AG04450 (cell line): ENCODE measurements at regions not wholly inside any gene's neighbourhood (a gene's known extent, or its start where the extent isn't known, plus 50 kb on each side); places are given as distances from the start of the nearest gene placed in this dataset.

Experiments
- CTCF ChIA-PET: fragments of 300-600, 350-600 bp; formaldehyde crosslinking; extraction: SDS; loops from one replicate; lab custom pipeline; 2022; ENCODE audit warnings: antibody characterized with exemption, inconsistent platforms; lab: Charles Lee
- POLR2A ChIA-PET: fragments of 350-600 bp; formaldehyde crosslinking; extraction: SDS; loops from one replicate; lab custom pipeline; 2021; ENCODE audit warnings: antibody characterized with exemption, inconsistent platforms; lab: Yijun Ruan, JAX
- DNase-seq: peaks from one replicate; pipeline ENCODE4 v3.0.0-alpha.2; 2011; ENCODE audit warnings: low read depth, low spot score
- H3K27ac ChIP-seq: one replicate; pipeline ENCODE4 v1.5.1; 2012; ENCODE audit warnings: low read depth, low read length, control low read depth
- H3K27me3 ChIP-seq: one replicate; pipeline ENCODE4 v1.6.0; 2012; ENCODE audit warnings: low read length; ENCODE audit not compliant: control insufficient read depth, insufficient read depth
- H3K4me3 ChIP-seq: 2 replicates; pipeline ENCODE4 v1.5.1; 2011; ENCODE audit warnings: mild to moderate bottlenecking, low read depth, low read length, control low read depth
- H3K9me3 ChIP-seq: 2 replicates; pipeline ENCODE4 v1.5.1; 2012; ENCODE audit warnings: low read length; ENCODE audit not compliant: control insufficient read depth, insufficient read depth
- CTCF ChIP-seq: IDR thresholded peaks from 2 replicates; pipeline ENCODE4 v1.5.1; 2011; ENCODE audit warnings: low read depth, low read length, control low read depth, inconsistent platforms

- H3K9me3 ChIP-seq: peaks cover 6% of the 10 kb centered on the region
- TF ChIP-seq CTCF: no peak
- ChIA-PET POLR2A (no interaction called here), CTCF (interaction anchor here (0.6 kb wide), 1 partner anchor 113 kb away, joined by 4 read pairs; no protein-coding TSS in a partner anchor)
- no peak overlapping the region for H3K4me3 ChIP-seq
- no peak for DNase-seq
- no peak overlapping the region for H3K27ac ChIP-seq
- no peaks in the 10 kb centered on the region for H3K27me3 ChIP-seq
These were observed 80.2 kb downstream of the TMEM114 start for GRCh38 chr16:8510160-8510559.

- Histone ChIP-seq H3K9me3 (peaks cover 3% of the 10 kb centered on the region), H3K27ac (no peak overlapping the region), H3K4me3 (no peak overlapping the region), H3K27me3 (no peaks in the 10 kb centered on the region)
- no peak for DNase-seq
- TF ChIP-seq CTCF: no peak
- CTCF ChIA-PET: no interaction called here
- POLR2A ChIA-PET: no interaction called here
These were observed 84.9 kb downstream of the TMEM114 start for GRCh38 chr16:8505327-8505991.

- no peaks in the 10 kb centered on the region for H3K27me3 ChIP-seq
- ChIA-PET CTCF (no interaction called here), POLR2A (no interaction called here)
- no peak overlapping the region for H3K27ac ChIP-seq
- DNase-seq: no peak
- TF ChIP-seq CTCF: no peak
- H3K9me3 ChIP-seq: peaks cover 6% of the 10 kb centered on the region
- no peak overlapping the region for H3K4me3 ChIP-seq
These were observed 87.9 kb downstream of the TMEM114 start for GRCh38 chr16:8502446-8502845.

- ChIA-PET CTCF (no interaction called here), POLR2A (no interaction called here)
- no peak overlapping the region for H3K27ac ChIP-seq
- no peak overlapping the region for H3K4me3 ChIP-seq
- H3K27me3 ChIP-seq: no peaks in the 10 kb centered on the region
- DNase-seq: no peak
- peaks cover 6% of the 10 kb centered on the region; the same call in 1 of the 2 replicates for H3K9me3 ChIP-seq
- TF ChIP-seq CTCF: no peak
These were observed 90.0 kb downstream of the TMEM114 start for GRCh38 chr16:8500351-8500750.

- ChIA-PET POLR2A (no interaction called here), CTCF (no interaction called here)
- H3K27ac ChIP-seq: no peak overlapping the region
- H3K27me3 ChIP-seq: no peaks in the 10 kb centered on the region
- no peak for DNase-seq
- no peak overlapping the region for H3K4me3 ChIP-seq
- peaks cover 11% of the 10 kb centered on the region; the same call in 1 of the 2 replicates for H3K9me3 ChIP-seq
- no peak for TF ChIP-seq CTCF
These were observed 93.9 kb downstream of the TMEM114 start for GRCh38 chr16:8496364-8496763.
